ENCODE measurements at regions not wholly inside any gene's neighbourhood (a gene's known extent, or its start where the extent isn't known, plus 50 kb on each side); places are given as distances from the start of the nearest gene placed in this dataset.
"Not testable (repeated sequence)": the region's sequence is repeated elsewhere in the genome, so short reads cannot be mapped to it uniquely, and the experiment has no call there.

GRCh38 chr18:70576276-70577022 lies 287.6 kb downstream of the SOCS6 start:
- no peaks in the 10 kb centered on the region for H3K36me3 ChIP-seq (ENCODE audit: control insufficient read depth in 1 of 2, insufficient read depth in 2 of 2, low read length in 2 of 2)
- no peak overlapping the region for H3K4me3 ChIP-seq (replicated peaks in 1 of 2; ENCODE audit: low read depth in 1 of 2, low read length in 2 of 2)
- RAD21 ChIA-PET (ENCODE audit: low non-redundant PET in 1 of 2, low total read pairs in 2 of 2, uncharacterized antibody in 2 of 2, unreplicated experiment in 2 of 2), result no interaction called here
- H3K27me3 ChIP-seq (ENCODE audit: insufficient read depth, low read length), result no peaks in the 10 kb centered on the region
- no peak overlapping the region for H2AFZ ChIP-seq (ENCODE audit: low read depth, low read length, poor library complexity, severe bottlenecking)
- no peaks in the 10 kb centered on the region for H3K4me1 ChIP-seq (ENCODE audit: control insufficient read depth in 1 of 2, insufficient read depth in 2 of 2, low read length in 2 of 2)
- BruUV-seq (replicated peaks), result no TSS peak
- POLR2A ChIA-PET, result no interaction called here
- no peak for ATAC-seq
- DNase-seq (ENCODE audit: low read depth, low spot score), result no peak
- CTCF ChIA-PET, result no interaction called here
- TF ChIP-seq ELF1 (IDR thresholded peaks at IDR 0.05; ENCODE audit: borderline replicate concordance, low read depth) (no peak), RAD21 (IDR thresholded peaks at IDR 0.05; ENCODE audit: low read depth) (no peak), EZH2 (IDR thresholded peaks at IDR 0.05) (no peak), ATF3 (IDR thresholded peaks at IDR 0.05) (no peak), EGR1 (IDR thresholded peaks at IDR 0.05; ENCODE audit: low read depth) (no peak), TCF7L2 (IDR thresholded peaks at IDR 0.05; ENCODE audit: borderline replicate concordance, extremely low read depth, insufficient read depth, insufficient read length) (no peak), CBX3 (IDR thresholded peaks at IDR 0.05; ENCODE audit: low read depth) (no peak)
- TF ChIP-seq, protein P1, sequence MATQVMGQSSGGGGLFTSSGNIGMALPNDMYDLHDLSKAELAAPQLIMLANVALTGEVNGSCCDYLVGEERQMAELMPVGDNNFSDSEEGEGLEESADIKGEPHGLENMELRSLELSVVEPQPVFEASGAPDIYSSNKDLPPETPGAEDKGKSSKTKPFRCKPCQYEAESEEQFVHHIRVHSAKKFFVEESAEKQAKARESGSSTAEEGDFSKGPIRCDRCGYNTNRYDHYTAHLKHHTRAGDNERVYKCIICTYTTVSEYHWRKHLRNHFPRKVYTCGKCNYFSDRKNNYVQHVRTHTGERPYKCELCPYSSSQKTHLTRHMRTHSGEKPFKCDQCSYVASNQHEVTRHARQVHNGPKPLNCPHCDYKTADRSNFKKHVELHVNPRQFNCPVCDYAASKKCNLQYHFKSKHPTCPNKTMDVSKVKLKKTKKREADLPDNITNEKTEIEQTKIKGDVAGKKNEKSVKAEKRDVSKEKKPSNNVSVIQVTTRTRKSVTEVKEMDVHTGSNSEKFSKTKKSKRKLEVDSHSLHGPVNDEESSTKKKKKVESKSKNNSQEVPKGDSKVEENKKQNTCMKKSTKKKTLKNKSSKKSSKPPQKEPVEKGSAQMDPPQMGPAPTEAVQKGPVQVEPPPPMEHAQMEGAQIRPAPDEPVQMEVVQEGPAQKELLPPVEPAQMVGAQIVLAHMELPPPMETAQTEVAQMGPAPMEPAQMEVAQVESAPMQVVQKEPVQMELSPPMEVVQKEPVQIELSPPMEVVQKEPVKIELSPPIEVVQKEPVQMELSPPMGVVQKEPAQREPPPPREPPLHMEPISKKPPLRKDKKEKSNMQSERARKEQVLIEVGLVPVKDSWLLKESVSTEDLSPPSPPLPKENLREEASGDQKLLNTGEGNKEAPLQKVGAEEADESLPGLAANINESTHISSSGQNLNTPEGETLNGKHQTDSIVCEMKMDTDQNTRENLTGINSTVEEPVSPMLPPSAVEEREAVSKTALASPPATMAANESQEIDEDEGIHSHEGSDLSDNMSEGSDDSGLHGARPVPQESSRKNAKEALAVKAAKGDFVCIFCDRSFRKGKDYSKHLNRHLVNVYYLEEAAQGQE (IDR thresholded peaks at IDR 0.05; ENCODE audit: low read depth), result no peak
- H3K9me3 ChIP-seq (ENCODE audit: control insufficient read depth in 1 of 2, insufficient read depth in 1 of 2, low read depth in 1 of 2, low read length in 2 of 2), result no peaks in the 10 kb centered on the region
- no peak overlapping the region for H3K4me2 ChIP-seq (ENCODE audit: low read length)
- no peaks in the 10 kb centered on the region for H4K20me1 ChIP-seq (ENCODE audit: insufficient read depth)
- no peaks in the 10 kb centered on the region for H3K79me2 ChIP-seq (ENCODE audit: insufficient read depth, low read length)
- intact Hi-C loops (cut with micrococcal nuclease), result no loop called here
- H3K27ac ChIP-seq (ENCODE audit: low read depth, low read length), result no peak overlapping the region
- H3K9me2 ChIP-seq (ENCODE audit: insufficient read depth), result no peaks in the 10 kb centered on the region
- H3K9ac ChIP-seq (ENCODE audit: low read length), result no peak overlapping the region

- ATAC-seq; H4K20me1 ChIP-seq (ENCODE audit: insufficient read depth); H3K27me3 ChIP-seq (ENCODE audit: insufficient read depth, low read length); BruUV-seq (replicated peaks); H3K9me3 ChIP-seq (ENCODE audit: control insufficient read depth in 1 of 2, insufficient read depth in 1 of 2, low read depth in 1 of 2, low read length in 2 of 2); POLR2A ChIA-PET; H3K36me3 ChIP-seq (ENCODE audit: control insufficient read depth in 1 of 2, insufficient read depth in 2 of 2, low read length in 2 of 2); H3K4me1 ChIP-seq (ENCODE audit: control insufficient read depth in 1 of 2, insufficient read depth in 2 of 2, low read length in 2 of 2); H2AFZ ChIP-seq (ENCODE audit: low read depth, low read length, poor library complexity, severe bottlenecking); CTCF ChIA-PET; H3K9me2 ChIP-seq (ENCODE audit: insufficient read depth); intact Hi-C loops (cut with micrococcal nuclease); DNase-seq (ENCODE audit: low read depth, low spot score); RAD21 ChIA-PET (ENCODE audit: low non-redundant PET in 1 of 2, low total read pairs in 2 of 2, uncharacterized antibody in 2 of 2, unreplicated experiment in 2 of 2); H3K4me3 ChIP-seq (replicated peaks in 1 of 2; ENCODE audit: low read depth in 1 of 2, low read length in 2 of 2); H3K27ac ChIP-seq (ENCODE audit: low read depth, low read length); H3K9ac ChIP-seq (ENCODE audit: low read length); H3K79me2 ChIP-seq (ENCODE audit: insufficient read depth, low read length); H3K4me2 ChIP-seq (ENCODE audit: low read length): not testable (repeated sequence)
These were observed 286.1 kb downstream of the SOCS6 start for GRCh38 chr18:70574951-70575350.

DNA sequence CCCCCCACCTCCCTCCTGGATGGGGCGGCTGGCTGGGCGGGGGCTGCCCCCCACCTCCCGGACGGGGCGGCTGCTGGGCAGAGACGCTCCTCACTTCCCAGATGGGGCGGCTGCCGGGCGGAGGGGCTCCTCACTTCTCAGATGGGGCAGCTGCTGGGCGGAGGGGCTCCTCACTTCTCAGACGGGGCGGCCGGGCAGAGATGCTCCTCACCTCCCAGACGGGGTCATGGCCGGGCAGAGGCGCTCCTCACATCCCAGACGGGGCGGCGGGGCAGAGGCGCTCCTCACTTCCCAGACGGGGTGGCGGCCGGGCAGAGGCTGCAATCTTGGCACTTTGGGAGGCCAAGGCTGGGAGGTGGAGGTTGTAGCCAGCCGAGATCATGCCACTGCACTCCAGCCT lies 280.8 kb downstream of the SOCS6 start:
- H3K4me2 ChIP-seq (ENCODE audit: low read length); ATAC-seq; CTCF ChIA-PET; H3K4me1 ChIP-seq (ENCODE audit: control insufficient read depth in 1 of 2, insufficient read depth in 2 of 2, low read length in 2 of 2); POLR2A ChIA-PET; H3K9me2 ChIP-seq (ENCODE audit: insufficient read depth); BruUV-seq (replicated peaks); H3K79me2 ChIP-seq (ENCODE audit: insufficient read depth, low read length); H4K20me1 ChIP-seq (ENCODE audit: insufficient read depth); H3K36me3 ChIP-seq (ENCODE audit: control insufficient read depth in 1 of 2, insufficient read depth in 2 of 2, low read length in 2 of 2); intact Hi-C loops (cut with micrococcal nuclease); RAD21 ChIA-PET (ENCODE audit: low non-redundant PET in 1 of 2, low total read pairs in 2 of 2, uncharacterized antibody in 2 of 2, unreplicated experiment in 2 of 2); H2AFZ ChIP-seq (ENCODE audit: low read depth, low read length, poor library complexity, severe bottlenecking); H3K4me3 ChIP-seq (replicated peaks in 1 of 2; ENCODE audit: low read depth in 1 of 2, low read length in 2 of 2); H3K27ac ChIP-seq (ENCODE audit: low read depth, low read length); H3K27me3 ChIP-seq (ENCODE audit: insufficient read depth, low read length); H3K9ac ChIP-seq (ENCODE audit: low read length); DNase-seq (ENCODE audit: low read depth, low spot score); H3K9me3 ChIP-seq (ENCODE audit: control insufficient read depth in 1 of 2, insufficient read depth in 1 of 2, low read depth in 1 of 2, low read length in 2 of 2): not testable (repeated sequence)

All from HCT116 (cell line).